HCT116 (cell line): ENCODE measurements at regions not wholly inside any gene's neighbourhood (a gene's known extent, or its start where the extent isn't known, plus 50 kb on each side); places are given as distances from the start of the nearest gene placed in this dataset.

Source experiments
- ATAC-seq: fragments of 200-7000 bp; cut with Tn5 transposase; 2 replicates; pipeline ENCODE4 v1.9.1; 2020; ENCODE audit warnings: mild to moderate bottlenecking, moderate library complexity
- BruUV-seq: library from RNA; stranded (reverse); fragments of 400-500 nt; replicated peaks from 2 replicates; lab custom pipeline; 2021; lab: Mats Ljungman, UMichigan
- CTCF ChIA-PET: fragments of 300-600 bp; sonication (Branson Sonifier 250); formaldehyde crosslinking; loops from one replicate; lab custom pipeline; 2021; ENCODE audit warnings: antibody characterized with exemption; lab: Charles Lee
- POLR2A ChIA-PET: fragments of 300-600, 350-600 bp; sonication (Branson Sonifier 250); formaldehyde crosslinking; loops from one replicate; lab custom pipeline; 2021; ENCODE audit warnings: antibody characterized with exemption; lab: Charles Lee
- RAD21 ChIA-PET, 2 experiments: fragments of 300-600 bp; sonication (Branson Sonifier 250); formaldehyde crosslinking; loops; one replicate each; lab custom pipeline; 2023; ENCODE audit warnings: low total read pairs in 2 of 2; ENCODE audit not compliant: uncharacterized antibody in 2 of 2, unreplicated experiment in 2 of 2, low non-redundant PET in 1 of 2; lab: Charles Lee
- DNase-seq: peaks from one replicate; pipeline ENCODE4 v3.0.0-alpha.2; 2010; ENCODE audit warnings: low read depth, low spot score
- H2AFZ ChIP-seq: fragments of 200-600 bp; shearing (Covaris generic), sonication (generic); 2 replicates; pipeline ENCODE4 v1.6.1; 2017; ENCODE audit warnings: low read depth, mixed run types, mixed read lengths, antibody characterized with exemption, low read length; ENCODE audit not compliant: poor library complexity, severe bottlenecking
- H3K27ac ChIP-seq: 2 replicates; pipeline ENCODE4 v1.5.1; 2012; ENCODE audit warnings: low read depth, low read length
- H3K27me3 ChIP-seq: fragments of 200-600 bp; sonication (generic); 2 replicates; pipeline ENCODE4 v1.6.1; 2016; ENCODE audit warnings: mixed run types, low read length, mixed read lengths; ENCODE audit not compliant: insufficient read depth
- H3K36me3 ChIP-seq, 2 experiments: fragments of 200-500 bp in 1 of 2; fragments of 200-600 bp in 1 of 2; sonication (Bioruptor generic) in 1 of 2; sonication (generic) in 1 of 2; 2 replicates each; pipeline versions ENCODE4 v1.5.1 to v1.6.1; 2014 to 2016; ENCODE audit warnings: low read length in 2 of 2, inconsistent platforms in 1 of 2, mixed read lengths in 1 of 2, mixed run types in 1 of 2; ENCODE audit not compliant: insufficient read depth in 2 of 2, control insufficient read depth in 1 of 2
- H3K4me1 ChIP-seq, 2 experiments: fragments of 200-600 bp in 1 of 2; sonication (generic) in 1 of 2; 2 replicates each; pipeline versions ENCODE4 v1.5.1 to v1.6.1; 2012 to 2017; ENCODE audit warnings: low read length in 2 of 2, inconsistent platforms in 1 of 2, mild to moderate bottlenecking in 1 of 2, mixed read lengths in 1 of 2, mixed run types in 1 of 2, moderate library complexity in 1 of 2; ENCODE audit not compliant: insufficient read depth in 2 of 2, control insufficient read depth in 1 of 2
- H3K4me2 ChIP-seq: fragments of 200-600 bp; sonication (generic); 2 replicates; pipeline ENCODE4 v1.6.1; 2017; ENCODE audit warnings: mixed run types, low read length, mixed read lengths
- H3K4me3 ChIP-seq, 2 experiments: fragments of 200-600 bp in 1 of 2; sonication (generic) in 1 of 2; replicated peaks in 1 of 2; 2 replicates each; pipeline ENCODE4 v1.5.1; 2011 to 2016; ENCODE audit warnings: low read length in 2 of 2, control low read depth in 1 of 2, low read depth in 1 of 2, mild to moderate bottlenecking in 1 of 2, mixed read lengths in 1 of 2, mixed run types in 1 of 2
- H3K79me2 ChIP-seq: fragments of 200-600 bp; sonication (generic); 2 replicates; pipeline ENCODE4 v1.6.1; 2017; ENCODE audit warnings: mild to moderate bottlenecking, mixed run types, low read length, moderate library complexity, mixed read lengths; ENCODE audit not compliant: insufficient read depth
- H3K9ac ChIP-seq: fragments of 200-600 bp; sonication (generic); 2 replicates; pipeline ENCODE4 v1.6.1; 2016; ENCODE audit warnings: low read length, mixed read lengths
- H3K9me2 ChIP-seq: fragments of 200-600 bp; sonication (generic), shearing (Covaris generic); 2 replicates; pipeline ENCODE4 v1.6.1; 2017; ENCODE audit warnings: mixed run types, mild to moderate bottlenecking, moderate library complexity; ENCODE audit not compliant: insufficient read depth
- H3K9me3 ChIP-seq, 2 experiments: fragments of 200-500 bp in 1 of 2; fragments of 200-600 bp in 1 of 2; sonication (Bioruptor generic) in 1 of 2; sonication (generic) in 1 of 2; 2 replicates each; pipeline ENCODE4 v1.6.1; 2014 to 2017; ENCODE audit warnings: low read length in 2 of 2, mixed read lengths in 2 of 2, inconsistent platforms in 1 of 2, low read depth in 1 of 2, mild to moderate bottlenecking in 1 of 2, mixed run types in 1 of 2, moderate library complexity in 1 of 2; ENCODE audit not compliant: control insufficient read depth in 1 of 2, insufficient read depth in 1 of 2
- H4K20me1 ChIP-seq: fragments of 200-600 bp; sonication (generic), shearing (Covaris generic); 2 replicates; pipeline ENCODE4 v1.6.1; 2017; ENCODE audit warnings: mixed run types, mild to moderate bottlenecking, moderate library complexity; ENCODE audit not compliant: insufficient read depth
- ATF3 ChIP-seq: IDR thresholded peaks from 2 replicates; pipeline ENCODE4 v1.6.1; 2012
- CBX3 ChIP-seq: IDR thresholded peaks from 2 replicates; pipeline ENCODE4 v1.6.1; 2012; ENCODE audit warnings: low read depth
- CEBPB ChIP-seq: IDR thresholded peaks from 2 replicates; pipeline ENCODE4 v1.6.1; 2012; ENCODE audit warnings: low read depth
- CTCF ChIP-seq, 3 experiments: fragments of 200-600 bp in 1 of 3; sonication (generic) in 1 of 3; IDR thresholded peaks in 2 of 3; conservative IDR thresholded peaks in 1 of 3; 2 replicates each; pipeline ENCODE4 v1.5.1; 2012 to 2017; ENCODE audit warnings: low read depth in 2 of 3, low read length in 2 of 3, antibody characterized with exemption in 1 of 3, borderline replicate concordance in 1 of 3, control low read depth in 1 of 3, mild to moderate bottlenecking in 1 of 3, mixed read lengths in 1 of 3, mixed run types in 1 of 3, moderate library complexity in 1 of 3; ENCODE audit not compliant: insufficient read depth in 1 of 3
- EGR1 ChIP-seq: IDR thresholded peaks from 2 replicates; pipeline ENCODE4 v1.6.1; 2012; ENCODE audit warnings: low read depth
- ELF1 ChIP-seq: IDR thresholded peaks from 2 replicates; pipeline ENCODE4 v1.6.1; 2012; ENCODE audit warnings: low read depth, borderline replicate concordance
- FOSL1 ChIP-seq: IDR thresholded peaks from 2 replicates; pipeline ENCODE4 v1.6.1; 2012; ENCODE audit warnings: low read depth
- JUND ChIP-seq: IDR thresholded peaks from 2 replicates; pipeline ENCODE4 v1.6.1; 2012
- POLR2AphosphoS5 ChIP-seq: IDR thresholded peaks from 2 replicates; pipeline ENCODE4 v1.6.1; 2011; ENCODE audit warnings: mild to moderate bottlenecking, low read depth, low read length, moderate library complexity
- RAD21 ChIP-seq: IDR thresholded peaks from 2 replicates; pipeline ENCODE4 v1.6.1; 2012; ENCODE audit warnings: low read depth, mild to moderate bottlenecking
- REST ChIP-seq: IDR thresholded peaks from 2 replicates; pipeline ENCODE4 v1.6.1; 2012; ENCODE audit warnings: low read depth
- SRF ChIP-seq: IDR thresholded peaks from 2 replicates; pipeline ENCODE4 v1.6.1; 2012; ENCODE audit warnings: low read depth
- TCF7L2 ChIP-seq: IDR thresholded peaks from 2 replicates; pipeline ENCODE4 v1.7.0; 2011; ENCODE audit warnings: borderline replicate concordance, inconsistent platforms; ENCODE audit not compliant: insufficient read depth, insufficient read length; ENCODE audit errors: extremely low read depth
- YY1 ChIP-seq: IDR thresholded peaks from 2 replicates; pipeline ENCODE4 v1.6.1; 2011; ENCODE audit warnings: low read length, low read depth, moderate library complexity, mild to moderate bottlenecking; ENCODE audit not compliant: insufficient replicate concordance; ENCODE audit errors: extremely low read depth
- ZNF274 ChIP-seq: fragments of 200-500 bp; sonication (Bioruptor generic); IDR thresholded peaks from 2 replicates; pipeline ENCODE4 v1.6.1; 2014; ENCODE audit warnings: mild to moderate bottlenecking, low read depth, low read length, inconsistent platforms
- intact Hi-C: fragments of 100-400 bp; cut with micrococcal nuclease; formaldehyde crosslinking; loops from 2 replicates; pipeline ENCODE4 v1.10.0; 2022
- TF ChIP-seq, protein P1 (sequence below): IDR thresholded peaks from 2 replicates; pipeline ENCODE4 v1.6.1; 2012
- TF ChIP-seq, protein P2 (sequence below): IDR thresholded peaks from 2 replicates; pipeline ENCODE4 v1.6.1; 2011; ENCODE audit warnings: mild to moderate bottlenecking, low read length, moderate library complexity; ENCODE audit not compliant: insufficient replicate concordance; ENCODE audit errors: extremely low read depth

DNA sequence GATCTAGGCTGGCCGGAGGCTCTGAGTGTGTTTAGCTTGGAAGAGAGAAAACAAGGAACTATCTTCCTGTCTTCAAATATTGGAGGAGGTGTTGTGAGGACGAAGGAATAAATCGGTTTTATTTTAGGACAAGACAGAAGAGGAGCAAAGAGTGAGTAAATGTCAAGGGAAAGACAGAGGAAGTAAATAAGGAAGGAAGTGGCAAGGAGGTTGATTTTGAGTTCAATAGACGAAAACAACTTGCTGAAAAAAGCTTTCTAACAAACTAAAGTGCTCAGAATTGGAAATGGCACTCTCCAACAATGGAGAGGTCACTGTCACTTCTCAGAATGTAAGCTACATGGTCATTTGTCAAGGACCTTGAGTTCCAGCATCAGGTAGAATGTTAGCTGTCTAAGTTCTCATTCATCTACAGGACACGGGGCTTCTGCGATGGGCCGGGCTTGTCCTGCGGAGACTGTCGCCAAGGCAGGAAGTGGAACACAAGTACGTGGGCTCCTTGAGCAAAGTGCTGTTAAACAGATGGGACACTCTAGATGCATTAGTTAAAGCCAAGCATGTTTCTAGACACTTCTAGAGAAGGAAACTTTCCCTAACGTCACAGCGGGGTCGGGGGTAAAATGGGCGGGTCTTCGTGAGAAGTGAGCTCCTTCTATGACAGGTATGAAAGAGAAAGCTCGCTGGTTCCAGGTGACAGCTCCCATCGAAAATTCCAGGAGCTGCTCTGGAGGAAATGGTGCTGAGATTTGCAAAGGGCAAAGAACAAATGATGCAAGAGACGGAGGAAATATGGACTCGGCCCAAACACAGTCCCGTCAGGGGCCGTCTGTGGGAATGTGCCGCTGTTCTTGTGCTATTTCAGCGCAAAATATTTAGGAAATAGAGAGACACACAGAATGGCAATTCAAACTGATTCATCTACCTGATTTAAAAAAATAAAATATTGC lies 103.9 kb upstream of the UBL3 start:
- no peaks in the 10 kb centered on the region for H3K36me3 ChIP-seq
- H3K27ac ChIP-seq = no peak overlapping the region
- H3K4me2 ChIP-seq = no peak overlapping the region
- H3K4me1 ChIP-seq = no peaks in the 10 kb centered on the region
- H4K20me1 ChIP-seq = no peaks in the 10 kb centered on the region
- TF ChIP-seq CTCF (IDR thresholded peaks at IDR 0.05 in 2 of 3, conservative IDR thresholded peaks at IDR 0.05 in 1 of 3; ENCODE audit: borderline replicate concordance in 1 of 3, insufficient read depth in 1 of 3, low read depth in 2 of 3, low read length in 2 of 3) (no peak), CBX3 (no peak), YY1 (no peak), ELF1 (no peak), TCF7L2 (no peak), JUND (no peak), ATF3 (no peak), RAD21 (no peak), EGR1 (no peak), POLR2AphosphoS5 (no peak), ZNF274 (no peak), REST (no peak), FOSL1 (no peak), CEBPB (no peak), SRF (no peak)
- TF ChIP-seq, protein P1, sequence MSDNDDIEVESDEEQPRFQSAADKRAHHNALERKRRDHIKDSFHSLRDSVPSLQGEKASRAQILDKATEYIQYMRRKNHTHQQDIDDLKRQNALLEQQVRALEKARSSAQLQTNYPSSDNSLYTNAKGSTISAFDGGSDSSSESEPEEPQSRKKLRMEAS = no peak
- TF ChIP-seq, protein P2, sequence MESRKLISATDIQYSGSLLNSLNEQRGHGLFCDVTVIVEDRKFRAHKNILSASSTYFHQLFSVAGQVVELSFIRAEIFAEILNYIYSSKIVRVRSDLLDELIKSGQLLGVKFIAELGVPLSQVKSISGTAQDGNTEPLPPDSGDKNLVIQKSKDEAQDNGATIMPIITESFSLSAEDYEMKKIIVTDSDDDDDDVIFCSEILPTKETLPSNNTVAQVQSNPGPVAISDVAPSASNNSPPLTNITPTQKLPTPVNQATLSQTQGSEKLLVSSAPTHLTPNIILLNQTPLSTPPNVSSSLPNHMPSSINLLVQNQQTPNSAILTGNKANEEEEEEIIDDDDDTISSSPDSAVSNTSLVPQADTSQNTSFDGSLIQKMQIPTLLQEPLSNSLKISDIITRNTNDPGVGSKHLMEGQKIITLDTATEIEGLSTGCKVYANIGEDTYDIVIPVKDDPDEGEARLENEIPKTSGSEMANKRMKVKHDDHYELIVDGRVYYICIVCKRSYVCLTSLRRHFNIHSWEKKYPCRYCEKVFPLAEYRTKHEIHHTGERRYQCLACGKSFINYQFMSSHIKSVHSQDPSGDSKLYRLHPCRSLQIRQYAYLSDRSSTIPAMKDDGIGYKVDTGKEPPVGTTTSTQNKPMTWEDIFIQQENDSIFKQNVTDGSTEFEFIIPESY = no peak
- TF ChIP-seq, all 23 proteins: peak for 0
- Histone ChIP-seq H3K79me2 (no peaks in the 10 kb centered on the region), H3K27me3 (peaks cover 23% of the 10 kb centered on the region; the same call in 1 of the 2 replicates), H3K9ac (no peak overlapping the region), H3K9me3 (no peaks in the 10 kb centered on the region), H3K4me3 (no peak overlapping the region), H3K9me2 (no peaks in the 10 kb centered on the region), H2AFZ (no peak overlapping the region)
- ChIA-PET RAD21 (no interaction called here), POLR2A (no interaction called here), CTCF (interaction anchor here (1.3 kb wide), 1 partner anchor 30 kb away, joined by 3 read pairs; no protein-coding TSS in a partner anchor)
- intact Hi-C loops = no loop called here
- BruUV-seq = no TSS peak
- ATAC-seq (no peak), DNase-seq (no peak)
